ENCODE measurements at regions not wholly inside any gene's neighbourhood (a gene's known extent, or its start where the extent isn't known, plus 50 kb on each side); places are given as distances from the start of the nearest gene placed in this dataset.

GRCh38 chr5:4158750-4159447, 563.3 kb downstream of the IRX1 start:
- intact Hi-C loops (cut with DNase I) = no loop called here
- Histone ChIP-seq H3K27me3 (no peaks in the 10 kb centered on the region), H3K27ac (no peak overlapping the region), H3K36me3 (no peaks in the 10 kb centered on the region), H3K4me3 (no peak overlapping the region), H3K9me3 (no peaks in the 10 kb centered on the region), H3K4me1 (no peaks in the 10 kb centered on the region)
- WGBS, 2 donors = 47 to 57% methylated on average over 3 of the region's 3 CpGs
- TF ChIP-seq CTCF (IDR thresholded peaks at IDR 0.05) = no peak
- no peak for DNase-seq

GRCh38 chr5:4159681-4160080, 564.0 kb downstream of the IRX1 start:
- no peaks in the 10 kb centered on the region for H3K27me3 ChIP-seq
- no peak overlapping the region for H3K4me3 ChIP-seq
- H3K36me3 ChIP-seq = no peaks in the 10 kb centered on the region
- H3K9me3 ChIP-seq = no peaks in the 10 kb centered on the region
- H3K4me1 ChIP-seq = no peaks in the 10 kb centered on the region
- no peak for TF ChIP-seq POLR2A (IDR thresholded peaks at IDR 0.05)
- no peak for TF ChIP-seq CTCF (IDR thresholded peaks at IDR 0.05)
- 71 to 81% methylated on average over 5 of the region's 5 CpGs for WGBS, 2 donors
- H3K27ac ChIP-seq = no peak overlapping the region
- intact Hi-C loops (cut with DNase I) = no loop called here
- no peak for DNase-seq

GRCh38 chr5:4164167-4164566, 568.5 kb downstream of the IRX1 start:
- no peak for TF ChIP-seq POLR2A (IDR thresholded peaks at IDR 0.05)
- H3K9me3 ChIP-seq = no peaks in the 10 kb centered on the region
- no peak overlapping the region for H3K27ac ChIP-seq
- intact Hi-C loops (cut with DNase I) = no loop called here
- WGBS, 2 donors = 82 to 86% methylated on average over 6 of the region's 6 CpGs
- no peak for DNase-seq
- H3K36me3 ChIP-seq = no peaks in the 10 kb centered on the region
- no peak overlapping the region for H3K4me3 ChIP-seq
- H3K4me1 ChIP-seq = no peaks in the 10 kb centered on the region
- H3K27me3 ChIP-seq = no peaks in the 10 kb centered on the region

- Histone ChIP-seq H3K9me3 (no peaks in the 10 kb centered on the region), H3K36me3 (no peaks in the 10 kb centered on the region), H3K4me3 (no peak overlapping the region), H3K27me3 (no peaks in the 10 kb centered on the region), H3K4me1 (no peaks in the 10 kb centered on the region), H3K27ac (no peak overlapping the region)
- DNase-seq = no peak
- 60 to 78% methylated on average over 5 of the region's 5 CpGs for WGBS, 2 donors
- intact Hi-C loops (cut with DNase I) = no loop called here
- TF ChIP-seq CTCF (IDR thresholded peaks at IDR 0.05) = no peak
- no peak for TF ChIP-seq POLR2A (IDR thresholded peaks at IDR 0.05)
Measured at GRCh38 chr5:4180703-4181102, 585.1 kb downstream of the IRX1 start.

- Histone ChIP-seq H3K4me1 (no peaks in the 10 kb centered on the region), H3K27ac (no peak overlapping the region), H3K36me3 (no peaks in the 10 kb centered on the region), H3K9me3 (no peaks in the 10 kb centered on the region), H3K27me3 (no peaks in the 10 kb centered on the region), H3K4me3 (no peak overlapping the region)
- DNase-seq = no peak
- no peak for TF ChIP-seq CTCF (IDR thresholded peaks at IDR 0.05)
- TF ChIP-seq POLR2A (IDR thresholded peaks at IDR 0.05) = no peak
- WGBS, 2 donors = 89 to 98% methylated on average over 5 of the region's 5 CpGs
- intact Hi-C loops (cut with DNase I) = no loop called here
Measured at GRCh38 chr5:4182144-4182543, 586.5 kb downstream of the IRX1 start.

- Histone ChIP-seq H3K36me3 (no peaks in the 10 kb centered on the region), H3K4me3 (no peak overlapping the region), H3K27me3 (no peaks in the 10 kb centered on the region), H3K4me1 (no peaks in the 10 kb centered on the region), H3K27ac (no peak overlapping the region), H3K9me3 (no peaks in the 10 kb centered on the region)
- WGBS, 2 donors = 81 to 95% methylated on average over 2 of the region's 2 CpGs
- intact Hi-C loops (cut with DNase I) = no loop called here
- DNase-seq = no peak
- no peak for TF ChIP-seq CTCF (IDR thresholded peaks at IDR 0.05)
- TF ChIP-seq POLR2A (IDR thresholded peaks at IDR 0.05) = no peak
Measured at GRCh38 chr5:4185127-4185526, 589.5 kb downstream of the IRX1 start.

Data from esophagus squamous epithelium (tissue), 5 donors.